Medulla oblongata (tissue), 1 donor: ENCODE measurements at regions not wholly inside any gene's neighbourhood (a gene's known extent, or its start where the extent isn't known, plus 50 kb on each side); places are given as distances from the start of the nearest gene placed in this dataset.
"Not testable (repeated sequence)": the region's sequence is repeated elsewhere in the genome, so short reads cannot be mapped to it uniquely, and the experiment has no call there.

ENCODE experiments used
- DNase-seq: peaks from one replicate; pipeline ENCODE4 v3.0.0-alpha.2; 2015; ENCODE audit errors: extremely low spot score

GRCh38 chr15:31597466-31597865 is 270.8 kb downstream of the KLF13 start:
- no peak for DNase-seq

- DNase-seq, result no peak
These were observed 272.0 kb downstream of the KLF13 start for GRCh38 chr15:31598620-31599019.

- peak; percentile 46 for DNase-seq
These were observed 278.9 kb downstream of the KLF13 start for GRCh38 chr15:31605467-31605931.

DNA sequence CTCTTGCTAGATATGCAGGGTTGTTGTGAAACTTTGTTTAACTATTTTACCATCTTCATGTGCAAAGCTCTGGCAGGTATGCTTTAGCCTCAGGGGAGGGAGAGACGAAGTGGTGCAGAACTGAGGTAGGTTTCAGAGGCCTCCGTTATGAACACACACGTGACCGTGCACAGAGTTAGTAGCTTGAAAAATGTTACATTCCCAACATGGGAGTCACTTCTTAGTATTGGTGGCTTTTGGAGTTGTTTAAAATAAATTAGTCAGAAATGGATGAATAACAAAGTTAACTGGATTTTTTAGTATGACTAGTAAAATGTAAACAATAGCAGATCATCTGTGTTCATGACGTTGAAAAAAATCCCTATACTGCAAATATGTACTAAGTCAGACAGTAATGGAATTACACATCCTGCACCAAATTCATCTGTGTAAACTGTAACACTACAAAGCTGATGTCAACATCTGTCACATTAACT is 279.6 kb downstream of the KLF13 start:
- no peak for DNase-seq

GRCh38 chr15:31606931-31607497 is 280.4 kb downstream of the KLF13 start:
- no peak for DNase-seq

DNA sequence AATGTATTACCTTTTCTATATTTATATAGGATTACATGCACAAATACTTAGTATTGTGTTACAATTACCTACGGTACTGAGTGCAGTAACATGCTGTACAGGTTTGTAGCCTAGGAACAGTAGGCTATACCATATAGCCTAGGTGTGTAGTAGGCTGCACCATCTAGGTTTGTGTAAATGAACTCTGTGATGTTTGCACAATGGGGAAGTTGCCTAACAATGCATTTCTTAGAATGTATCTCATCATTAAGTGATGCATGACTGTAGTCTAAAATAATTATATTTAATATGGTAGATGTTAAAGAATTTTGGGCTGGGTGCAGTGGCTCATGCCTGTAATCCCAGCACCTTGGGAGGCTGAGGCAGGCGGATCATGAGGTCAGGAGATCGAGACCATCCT is 281.0 kb downstream of the KLF13 start:
- DNase-seq, result no peak

DNA sequence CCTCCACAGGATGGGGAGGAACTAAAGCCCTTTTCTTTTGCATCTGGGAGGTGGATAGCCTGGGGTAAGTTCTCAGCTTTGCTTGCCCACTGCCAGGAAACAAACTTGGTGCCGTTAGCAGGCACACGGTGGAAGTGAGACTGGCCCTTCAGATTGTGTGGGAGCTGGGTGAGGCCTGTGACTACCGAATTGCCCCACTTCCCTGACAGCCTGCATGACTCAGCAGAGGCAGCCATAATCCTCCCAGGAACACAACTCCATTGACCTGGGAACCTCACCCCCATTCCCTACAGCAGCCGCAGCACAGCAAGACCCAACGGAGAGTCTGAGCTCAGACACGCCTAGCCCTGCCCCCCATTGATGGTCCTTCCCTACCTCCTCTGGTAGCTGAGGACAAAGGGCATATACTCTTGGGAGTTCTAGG is 282.6 kb downstream of the KLF13 start:
- DNase-seq, result peak; percentile 1

- no peak for DNase-seq
These were observed 283.3 kb downstream of the KLF13 start for GRCh38 chr15:31609906-31610305.

GRCh38 chr15:31615643-31616415 is 289.2 kb downstream of the KLF13 start:
- no peak for DNase-seq

DNA sequence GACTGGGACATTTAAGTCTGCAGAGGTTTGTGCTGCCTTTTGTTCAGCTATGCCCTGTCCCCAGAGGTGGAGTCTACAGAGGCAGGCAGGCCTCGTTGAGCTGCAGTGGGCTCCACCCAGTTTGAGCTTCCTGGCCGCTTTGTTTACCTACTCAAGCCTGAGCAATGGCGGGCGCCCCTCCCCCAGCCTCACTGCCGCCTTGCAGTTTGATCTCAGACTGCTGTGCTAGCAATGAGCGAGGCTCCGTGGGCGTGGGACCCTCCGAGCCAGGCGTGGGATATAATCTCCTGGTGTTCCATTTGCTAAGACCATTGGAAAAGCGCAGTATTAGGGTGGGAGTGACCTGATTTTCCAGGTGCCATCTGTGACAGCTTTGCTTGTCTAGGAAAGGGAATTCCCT is 296.7 kb downstream of the KLF13 start:
- not testable (repeated sequence) for DNase-seq

DNA sequence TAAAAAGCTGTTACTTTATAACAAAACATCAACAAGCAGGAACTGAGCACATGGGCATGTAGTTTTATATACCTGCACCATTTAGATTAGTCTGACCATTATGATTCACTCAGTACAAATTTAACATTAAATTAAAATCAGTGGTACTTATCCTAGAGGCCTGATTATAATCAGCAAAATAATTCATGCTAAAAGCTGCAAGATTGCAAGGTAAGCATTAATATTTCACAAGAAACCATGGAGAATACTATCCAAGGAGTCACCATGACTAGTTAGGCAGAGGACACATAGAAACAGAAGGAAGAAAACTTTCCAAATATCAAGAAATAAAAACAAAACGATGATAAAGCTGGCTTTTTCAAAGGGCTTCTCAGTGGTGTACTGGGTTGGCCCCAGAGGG is 297.5 kb downstream of the KLF13 start:
- DNase-seq, result not testable (repeated sequence)

- not testable (repeated sequence) for DNase-seq
These were observed 309.1 kb downstream of the KLF13 start for GRCh38 chr15:31635715-31636114.

- DNase-seq, result not testable (repeated sequence)
These were observed 310.3 kb downstream of the KLF13 start for GRCh38 chr15:31636911-31637310.

GRCh38 chr15:31643955-31644354 is 317.3 kb downstream of the KLF13 start:
- DNase-seq, result not testable (repeated sequence)

DNA sequence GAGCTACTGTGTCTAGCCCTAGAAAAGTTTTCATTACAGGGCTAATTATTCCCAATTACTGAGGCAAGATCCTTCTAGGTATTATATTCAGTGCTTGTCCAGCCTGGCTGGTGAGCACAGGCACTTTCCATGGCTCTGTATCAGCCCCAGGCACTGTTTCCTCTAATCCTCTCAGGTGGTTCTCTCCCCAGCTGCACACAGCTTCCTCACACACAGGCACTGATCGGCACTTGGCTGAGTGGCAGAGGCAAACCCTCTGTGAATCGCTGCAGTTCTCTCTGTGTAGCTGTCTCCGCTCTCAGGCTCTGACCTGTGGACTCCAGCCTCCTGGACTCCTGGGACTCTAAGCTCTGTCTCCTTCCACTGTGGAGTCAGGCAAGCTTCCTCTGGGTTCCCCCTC is 318.1 kb downstream of the KLF13 start:
- not testable (repeated sequence) for DNase-seq

- not testable (repeated sequence) for DNase-seq
These were observed 320.7 kb downstream of the KLF13 start for GRCh38 chr15:31647337-31647826.

GRCh38 chr15:31649634-31650033 is 323.0 kb downstream of the KLF13 start:
- DNase-seq, result not testable (repeated sequence)

GRCh38 chr15:31650055-31650701 is 323.5 kb downstream of the KLF13 start:
- DNase-seq, result not testable (repeated sequence)

- not testable (repeated sequence) for DNase-seq
These were observed 330.3 kb downstream of the KLF13 start for GRCh38 chr15:31656915-31657314.

DNA sequence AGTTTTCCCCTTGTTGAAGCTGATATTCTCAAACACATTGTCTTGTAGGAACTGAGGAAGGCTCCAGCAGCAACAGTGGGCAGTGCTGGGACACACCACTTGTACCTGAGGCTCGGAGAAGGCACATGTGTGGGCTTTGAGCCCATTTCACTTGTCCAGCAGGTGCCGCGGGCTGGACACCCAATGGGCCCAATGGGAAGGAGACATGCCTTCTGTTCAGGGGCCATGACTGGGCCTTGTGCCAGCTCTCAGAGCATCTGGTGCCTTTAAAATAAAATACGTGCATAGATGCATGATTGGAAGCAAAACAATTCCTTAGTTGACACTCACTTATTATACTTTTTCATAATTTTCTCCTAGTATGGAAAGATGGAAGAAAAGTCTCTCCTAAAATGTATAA is 334.2 kb downstream of the KLF13 start:
- no peak for DNase-seq

- DNase-seq, result not testable (repeated sequence)
These were observed 339.1 kb downstream of the KLF13 start for GRCh38 chr15:31665732-31666131.

DNA sequence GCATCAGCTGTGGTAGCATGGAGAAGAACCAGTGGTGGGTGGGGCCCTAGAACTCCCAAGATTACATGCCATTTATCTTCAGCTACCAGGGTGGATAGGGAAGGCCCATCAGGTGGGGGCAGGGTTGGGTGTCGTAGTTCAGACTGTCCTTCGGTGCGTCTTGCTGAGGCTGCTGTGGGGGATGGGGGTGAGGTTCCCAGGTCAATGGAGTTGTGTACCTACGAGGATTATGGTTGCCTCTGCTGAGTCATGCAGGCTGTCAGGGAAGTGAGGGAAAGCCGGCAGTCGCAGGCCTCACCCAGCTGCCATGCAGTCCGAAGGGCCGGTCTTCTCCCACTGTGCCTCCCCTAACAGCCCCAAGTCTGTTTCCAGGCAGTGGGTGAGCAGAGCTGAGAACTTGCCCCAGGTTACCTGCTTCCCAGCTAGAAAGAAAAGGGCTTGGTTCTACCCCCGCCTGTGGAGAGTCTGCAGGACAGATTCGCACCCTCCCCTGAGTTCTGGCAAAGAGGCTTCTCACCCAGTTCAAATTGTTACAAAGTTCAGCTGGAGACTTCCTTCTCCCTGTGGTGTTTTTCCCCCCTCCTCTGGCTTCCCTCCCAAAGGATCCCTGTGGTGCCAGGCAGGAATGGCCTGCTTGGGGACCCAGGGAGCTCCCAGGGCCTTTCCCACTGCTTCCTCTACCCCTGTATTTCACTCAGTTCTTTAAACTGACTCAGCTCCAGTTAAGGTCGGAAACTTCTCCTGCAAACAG is 342.7 kb downstream of the KLF13 start:
- DNase-seq, result not testable (repeated sequence)
